ENCODE measurements at regions not wholly inside any gene's neighbourhood (a gene's known extent, or its start where the extent isn't known, plus 50 kb on each side); places are given as distances from the start of the nearest gene placed in this dataset.

GRCh38 chr5:106658150-106658549, 1012.6 kb downstream of the EFNA5 start:
- no peak for TF ChIP-seq CTCF (IDR thresholded peaks at IDR 0.05; ENCODE audit: low read depth, low read length, missing control alignments)
- DNase-seq = no peak
- Histone ChIP-seq H3K36me3 (replicated peaks) (no peaks in the 10 kb centered on the region), H3K27ac (no peak overlapping the region), H3K27me3 (replicated peaks) (no peaks in the 10 kb centered on the region), H3K4me3 (ENCODE audit: low read depth, low read length) (no peak overlapping the region)
- in situ Hi-C loops (cut with HindIII; ENCODE audit: low pct_ligation_motif_present, low sequenced_read_pairs) = no loop called here

- Histone ChIP-seq H3K27me3 (replicated peaks) (no peaks in the 10 kb centered on the region), H3K36me3 (replicated peaks) (no peaks in the 10 kb centered on the region), H3K4me3 (ENCODE audit: low read depth, low read length) (no peak overlapping the region), H3K27ac (no peak overlapping the region)
- TF ChIP-seq CTCF (IDR thresholded peaks at IDR 0.05; ENCODE audit: low read depth, low read length, missing control alignments) = no peak
- in situ Hi-C loops (cut with HindIII; ENCODE audit: low pct_ligation_motif_present, low sequenced_read_pairs) = no loop called here
- no peak for DNase-seq
These were observed 1013.9 kb downstream of the EFNA5 start for GRCh38 chr5:106656821-106657220.

- Histone ChIP-seq H3K27ac (no peak overlapping the region), H3K4me3 (ENCODE audit: low read depth, low read length) (no peak overlapping the region), H3K27me3 (replicated peaks) (no peaks in the 10 kb centered on the region), H3K36me3 (replicated peaks) (no peaks in the 10 kb centered on the region)
- in situ Hi-C loops (cut with HindIII; ENCODE audit: low pct_ligation_motif_present, low sequenced_read_pairs) = no loop called here
- no peak for TF ChIP-seq CTCF (IDR thresholded peaks at IDR 0.05; ENCODE audit: low read depth, low read length, missing control alignments)
- no peak for DNase-seq
These were observed 1021.7 kb downstream of the EFNA5 start for GRCh38 chr5:106649031-106649430.

GRCh38 chr5:106648401-106648800, 1022.3 kb downstream of the EFNA5 start:
- H3K27me3 ChIP-seq (replicated peaks) = no peaks in the 10 kb centered on the region
- no peak overlapping the region for H3K4me3 ChIP-seq (ENCODE audit: low read depth, low read length)
- no peak for DNase-seq
- in situ Hi-C loops (cut with HindIII; ENCODE audit: low pct_ligation_motif_present, low sequenced_read_pairs) = no loop called here
- no peak for TF ChIP-seq CTCF (IDR thresholded peaks at IDR 0.05; ENCODE audit: low read depth, low read length, missing control alignments)
- no peaks in the 10 kb centered on the region for H3K36me3 ChIP-seq (replicated peaks)
- H3K27ac ChIP-seq = no peak overlapping the region

- in situ Hi-C loops (cut with HindIII; ENCODE audit: low pct_ligation_motif_present, low sequenced_read_pairs) = no loop called here
- no peak overlapping the region for H3K27ac ChIP-seq
- no peaks in the 10 kb centered on the region for H3K36me3 ChIP-seq (replicated peaks)
- H3K4me3 ChIP-seq (ENCODE audit: low read depth, low read length) = no peak overlapping the region
- DNase-seq = no peak
- H3K27me3 ChIP-seq (replicated peaks) = no peaks in the 10 kb centered on the region
- no peak for TF ChIP-seq CTCF (IDR thresholded peaks at IDR 0.05; ENCODE audit: low read depth, low read length, missing control alignments)
These were observed 1024.6 kb downstream of the EFNA5 start for GRCh38 chr5:106646106-106646505.

GRCh38 chr5:106640511-106640910, 1030.2 kb downstream of the EFNA5 start:
- no peak for DNase-seq
- no peak for TF ChIP-seq CTCF (IDR thresholded peaks at IDR 0.05; ENCODE audit: low read depth, low read length, missing control alignments)
- in situ Hi-C loops (cut with HindIII; ENCODE audit: low pct_ligation_motif_present, low sequenced_read_pairs) = no loop called here
- H3K4me3 ChIP-seq (ENCODE audit: low read depth, low read length) = no peak overlapping the region
- no peaks in the 10 kb centered on the region for H3K27me3 ChIP-seq (replicated peaks)
- H3K27ac ChIP-seq = no peak overlapping the region
- H3K36me3 ChIP-seq (replicated peaks) = no peaks in the 10 kb centered on the region
